Spleen (tissue), 7 donors: ENCODE measurements at regions not wholly inside any gene's neighbourhood (a gene's known extent, or its start where the extent isn't known, plus 50 kb on each side); places are given as distances from the start of the nearest gene placed in this dataset.

ENCODE experiments used
- CTCF ChIP-seq, 11 experiments: fragments of 200-600 bp in 7 of 11; fragments of 450-650 bp in 4 of 11; sonication (generic) in 4 of 11; IDR thresholded peaks in 8 of 11; conservative IDR thresholded peaks in 3 of 11; 1 replicate in 7 of 11; 2 replicates in 4 of 11; pipeline versions ENCODE4 v1.4.0 to v1.8.0; 2016 to 2021; ENCODE audit warnings: antibody characterized with exemption in 11 of 11, inconsistent platforms in 4 of 11, mild to moderate bottlenecking in 1 of 11
- POLR2A ChIP-seq, 3 donors: fragments of 450-650 bp; IDR thresholded peaks; one replicate each; pipeline ENCODE4 v1.5.1; 2017; ENCODE audit warnings: antibody characterized with exemption in 3 of 3, mild to moderate bottlenecking in 1 of 3
- POLR2AphosphoS5 ChIP-seq, 3 donors: sonication (generic); formaldehyde crosslinking; IDR thresholded peaks; one replicate each; pipeline ENCODE4 v1.5.1; 2017; ENCODE audit warnings: antibody characterized with exemption in 3 of 3
- donor health status: DM: no; HTN: no; CAD: no; lungs with moderate emphysema.
- donor health status: DM: no; HTN: no; CAD: no.
- donor health status: DM: no; HTN: no; CAD: no.

- TF ChIP-seq CTCF (IDR thresholded peaks at IDR 0.05 in 8 of 11, conservative IDR thresholded peaks at IDR 0.05 in 3 of 11) (no peak), POLR2A (IDR thresholded peaks at IDR 0.05) (no peak), POLR2AphosphoS5 (IDR thresholded peaks at IDR 0.05) (no peak)
Measured at GRCh38 chr6:100261486-100261885, 203.2 kb downstream of the SIM1 start.
